GM12873 (cell line): ENCODE measurements at regions not wholly inside any gene's neighbourhood (a gene's known extent, or its start where the extent isn't known, plus 50 kb on each side); places are given as distances from the start of the nearest gene placed in this dataset.

ENCODE experiments used
- CTCF ChIP-seq: IDR thresholded peaks from 2 replicates; pipeline ENCODE4 v1.5.1; 2012; ENCODE audit warnings: low read depth, mild to moderate bottlenecking, moderate library complexity, low read length, control low read depth; ENCODE audit not compliant: insufficient read depth; ENCODE audit errors: missing control alignments

GRCh38 chr5:57841676-57842363, 359.2 kb upstream of the ACTBL2 start:
- no peak for TF ChIP-seq CTCF

- TF ChIP-seq CTCF = no peak
Observed at GRCh38 chr5:57839437-57840079, 356.9 kb upstream of the ACTBL2 start.

- TF ChIP-seq CTCF = no peak
Observed at GRCh38 chr5:57839025-57839424, 356.4 kb upstream of the ACTBL2 start.

- no peak for TF ChIP-seq CTCF
Observed at GRCh38 chr5:57836921-57837320, 354.3 kb upstream of the ACTBL2 start.

GRCh38 chr5:57836331-57836730, 353.7 kb upstream of the ACTBL2 start:
- TF ChIP-seq CTCF = no peak

- TF ChIP-seq CTCF = no peak
Observed at GRCh38 chr5:57834829-57835608, 352.4 kb upstream of the ACTBL2 start.

GRCh38 chr5:57833489-57833888, 350.9 kb upstream of the ACTBL2 start:
- TF ChIP-seq CTCF = no peak
